IMR-90 (cell line): ENCODE measurements at regions not wholly inside any gene's neighbourhood (a gene's known extent, or its start where the extent isn't known, plus 50 kb on each side); places are given as distances from the start of the nearest gene placed in this dataset.

Experiments
- ATAC-seq: fragments of 200-7000 bp; cut with Tn5 transposase; 2 replicates; pipeline ENCODE4 v1.9.1; 2020; ENCODE audit warnings: low read depth, mild to moderate bottlenecking, moderate library complexity
- BruUV-seq: library from RNA; stranded (reverse); fragments of 400-500 nt; replicated peaks from 2 replicates; lab custom pipeline; 2021; lab: Mats Ljungman, UMichigan
- CTCF ChIA-PET: fragments of 300-600 bp; formaldehyde crosslinking; extraction: SDS; loops from one replicate; lab custom pipeline; 2021; ENCODE audit warnings: antibody characterized with exemption; lab: Yijun Ruan, JAX
- POLR2A ChIA-PET: fragments of 300-600 bp; sonication (Branson Sonifier 250); formaldehyde crosslinking; loops from one replicate; lab custom pipeline; 2022; ENCODE audit warnings: antibody characterized with exemption; ENCODE audit not compliant: unreplicated experiment; lab: Charles Lee
- DNase-seq: peaks from one replicate; pipeline ENCODE4 v3.0.0; 2013
- H2AFZ ChIP-seq: replicated peaks from 2 replicates; pipeline ENCODE3; 2013; ENCODE audit warnings: low read length, mild to moderate bottlenecking; ENCODE audit not compliant: poor library complexity
- H2AK5ac ChIP-seq: 2 replicates; pipeline ENCODE4 v1.6.1; 2013; ENCODE audit warnings: low read depth, low read length, inconsistent platforms
- H2AK9ac ChIP-seq: replicated peaks from 2 replicates; pipeline ENCODE3; 2013; ENCODE audit warnings: mild to moderate bottlenecking, low read depth, low read length, moderate library complexity; ENCODE audit not compliant: poor library complexity
- H2BK120ac ChIP-seq: 2 replicates; pipeline ENCODE4 v1.6.1; 2013; ENCODE audit warnings: low read depth, low read length, inconsistent platforms
- H2BK15ac ChIP-seq: 3 replicates; pipeline ENCODE4 v1.6.1; 2013; ENCODE audit warnings: low read depth, low read length, inconsistent platforms
- H2BK20ac ChIP-seq: 2 replicates; pipeline ENCODE4 v1.6.1; 2013; ENCODE audit warnings: low read depth, mild to moderate bottlenecking, inconsistent platforms, low read length, moderate library complexity
- H2BK5ac ChIP-seq: 2 replicates; pipeline ENCODE4 v1.6.1; 2013; ENCODE audit warnings: mild to moderate bottlenecking, low read depth, low read length, inconsistent platforms; ENCODE audit not compliant: poor library complexity, severe bottlenecking
- H3K14ac ChIP-seq: replicated peaks from 2 replicates; pipeline ENCODE4 v1.6.1; 2013; ENCODE audit warnings: low read depth, low read length, inconsistent platforms
- H3K18ac ChIP-seq: 2 replicates; pipeline ENCODE4 v1.6.1; 2013; ENCODE audit warnings: low read depth, low read length, control low read depth
- H3K23ac ChIP-seq: 2 replicates; pipeline ENCODE4 v1.6.1; 2013; ENCODE audit warnings: low read depth, low read length, inconsistent platforms
- H3K27ac ChIP-seq: 2 replicates; pipeline ENCODE4 v1.5.1; 2013; ENCODE audit warnings: mild to moderate bottlenecking, control low read depth, low read length; ENCODE audit not compliant: insufficient read depth
- H3K27me3 ChIP-seq: 2 replicates; pipeline ENCODE4 v1.6.1; 2013; ENCODE audit warnings: low read length; ENCODE audit not compliant: control insufficient read depth, insufficient read depth
- H3K36me3 ChIP-seq: 2 replicates; pipeline ENCODE4 v1.6.1; 2013; ENCODE audit warnings: low read length, mixed read lengths; ENCODE audit not compliant: control insufficient read depth, insufficient read depth
- H3K4ac ChIP-seq: 2 replicates; pipeline ENCODE4 v1.6.1; 2013; ENCODE audit warnings: low read depth, low read length, inconsistent platforms
- H3K4me1 ChIP-seq: 2 replicates; pipeline ENCODE4 v1.6.1; 2013; ENCODE audit warnings: low read length, mixed read lengths; ENCODE audit not compliant: control insufficient read depth, insufficient read depth
- H3K4me2 ChIP-seq: 2 replicates; pipeline ENCODE4 v1.6.1; 2013; ENCODE audit warnings: low read depth, mild to moderate bottlenecking, control low read depth, low read length, moderate library complexity
- H3K4me3 ChIP-seq: 2 replicates; pipeline ENCODE4 v1.5.1; 2013; ENCODE audit warnings: low read depth, mild to moderate bottlenecking, control low read depth, low read length, moderate library complexity; ENCODE audit not compliant: insufficient read depth
- H3K56ac ChIP-seq: 2 replicates; pipeline ENCODE4 v1.6.1; 2013; ENCODE audit warnings: low read length, inconsistent platforms; ENCODE audit not compliant: insufficient read depth; ENCODE audit errors: extremely low read depth
- H3K79me1 ChIP-seq, 2 experiments: 2 replicates each; pipeline ENCODE4 v1.6.1; 2013; ENCODE audit warnings: low read length in 2 of 2, inconsistent platforms in 1 of 2, low read depth in 1 of 2
- H3K9ac ChIP-seq: 2 replicates; pipeline ENCODE4 v1.6.1; 2013; ENCODE audit warnings: low read depth, low read length, control low read depth
- H3K9me1 ChIP-seq: 2 replicates; pipeline ENCODE4 v1.6.1; 2013; ENCODE audit warnings: low read length, inconsistent platforms; ENCODE audit not compliant: insufficient read depth
- H3K9me3 ChIP-seq: 2 replicates; pipeline ENCODE4 v1.6.1; 2013; ENCODE audit warnings: low read length; ENCODE audit not compliant: control insufficient read depth, insufficient read depth
- H4K20me1 ChIP-seq: 2 replicates; pipeline ENCODE4 v1.6.1; 2013; ENCODE audit warnings: low read length, inconsistent platforms; ENCODE audit not compliant: insufficient read depth
- H4K5ac ChIP-seq: 2 replicates; pipeline ENCODE4 v1.6.1; 2013; ENCODE audit warnings: mild to moderate bottlenecking, low read depth, low read length, control low read depth
- H4K8ac ChIP-seq, 2 experiments: 2 replicates each; pipeline ENCODE4 v1.6.1; 2013; ENCODE audit warnings: low read depth in 2 of 2, low read length in 2 of 2, control low read depth in 1 of 2, inconsistent platforms in 1 of 2
- H4K91ac ChIP-seq: 2 replicates; pipeline ENCODE4 v1.6.1; 2013; ENCODE audit warnings: low read depth, low read length, inconsistent platforms; ENCODE audit not compliant: insufficient read depth
- BHLHE40 ChIP-seq: fragments of 150-350 bp; IDR thresholded peaks from 2 replicates; pipeline ENCODE4 v1.6.1; 2016; ENCODE audit warnings: mild to moderate bottlenecking, low read depth, low read length
- CEBPB ChIP-seq: IDR thresholded peaks from 2 replicates; pipeline ENCODE4 v1.6.1; 2012; ENCODE audit warnings: low read depth, low read length, improper control_type of control experiment
- CHD1 ChIP-seq: IDR thresholded peaks from 2 replicates; pipeline ENCODE4 v1.6.1; 2012; ENCODE audit warnings: low read depth, low read length, improper control_type of control experiment
- CTCF ChIP-seq: conservative IDR thresholded peaks from 2 replicates; pipeline ENCODE4 v1.5.1; 2012; ENCODE audit warnings: mild to moderate bottlenecking, low read depth, low read length, improper control_type of control experiment
- ELK1 ChIP-seq: fragments of 150-350 bp; IDR thresholded peaks from 2 replicates; pipeline ENCODE4 v1.6.1; 2016; ENCODE audit warnings: low read depth, mild to moderate bottlenecking, low read length, moderate library complexity, borderline replicate concordance
- FOS ChIP-seq: fragments of 150-350 bp; IDR thresholded peaks from 2 replicates; pipeline ENCODE4 v1.6.1; 2016; ENCODE audit warnings: low read depth, low read length
- MAFK ChIP-seq: IDR thresholded peaks from 2 replicates; pipeline ENCODE4 v1.6.1; 2012; ENCODE audit warnings: low read depth, low read length, improper control_type of control experiment
- MAZ ChIP-seq: IDR thresholded peaks from 2 replicates; pipeline ENCODE4 v1.6.1; 2012; ENCODE audit warnings: low read depth, mild to moderate bottlenecking, low read length, improper control_type of control experiment, moderate library complexity, borderline replicate concordance
- MXI1 ChIP-seq: IDR thresholded peaks from 2 replicates; pipeline ENCODE4 v1.6.1; 2012; ENCODE audit warnings: low read depth, mild to moderate bottlenecking, low read length, moderate library complexity, borderline replicate concordance
- NFE2L2 ChIP-seq: fragments of 150-350 bp; IDR thresholded peaks from 2 replicates; pipeline ENCODE4 v1.6.1; 2016; ENCODE audit warnings: low read depth, mild to moderate bottlenecking, low read length
- POLR2A ChIP-seq: IDR thresholded peaks from 2 replicates; pipeline ENCODE4 v1.6.1; 2012; ENCODE audit warnings: mild to moderate bottlenecking, low read depth, low read length
- RAD21 ChIP-seq: IDR thresholded peaks from 2 replicates; pipeline ENCODE4 v1.6.1; 2012; ENCODE audit warnings: low read length, improper control_type of control experiment
- RCOR1 ChIP-seq: IDR thresholded peaks from 2 replicates; pipeline ENCODE4 v1.6.1; 2012; ENCODE audit warnings: mild to moderate bottlenecking, low read length, improper control_type of control experiment; ENCODE audit not compliant: insufficient replicate concordance
- RFX5 ChIP-seq: IDR thresholded peaks from 2 replicates; pipeline ENCODE4 v1.8.0; 2012; ENCODE audit warnings: low read depth, mild to moderate bottlenecking, low read length, moderate library complexity
- SMC3 ChIP-seq: fragments of 150-350 bp; IDR thresholded peaks from 2 replicates; pipeline ENCODE4 v1.6.1; 2016; ENCODE audit warnings: low read depth, mild to moderate bottlenecking, antibody characterized with exemption, low read length, moderate library complexity
- WGBS, 2 experiments: methylation state at CpG; one replicate each; pipeline versions ENCODE4 v1.1.5 to v1.1.7; 2013; ENCODE audit warnings: missing lambda C conversion rate in 2 of 2; ENCODE audit not compliant: insufficient read length in 1 of 2; ENCODE audit errors: extremely low coverage in 2 of 2; 5-methylcytosine and 5-hydroxymethylcytosine counted together
- dilution Hi-C: fragments of 300-500 bp; cut with HindIII; formaldehyde crosslinking; loops from one replicate; pipeline ENCODE4 v1.14.3; 2018; ENCODE audit warnings: low sequenced_read_pairs; ENCODE audit not compliant: unreplicated experiment
- in situ Hi-C: fragments of 300-500 bp; cut with MboI; formaldehyde crosslinking; loops from 3 replicates; pipeline ENCODE4 v1.14.3; 2019; ENCODE audit warnings: low sequenced_read_pairs, inconsistent platforms, mixed read lengths
- intact Hi-C: fragments of 100-400 bp; cut with micrococcal nuclease; formaldehyde crosslinking; loops from 2 replicates; pipeline ENCODE4 v1.10.0; 2022

GRCh38 chr13:38421590-38422560 lies 72.2 kb downstream of the UFM1 start:
- CTCF ChIA-PET, result no interaction called here
- TF ChIP-seq MAZ, result no peak
- TF ChIP-seq NFE2L2, result no peak
- no peak for TF ChIP-seq CTCF
- no peak for TF ChIP-seq CEBPB
- TF ChIP-seq ELK1, result no peak
- no peak for TF ChIP-seq RAD21
- TF ChIP-seq FOS, result no peak
- no peak for TF ChIP-seq MXI1
- TF ChIP-seq MAFK, result no peak
- no peak for TF ChIP-seq CHD1
- no peak for TF ChIP-seq POLR2A
- no peak for TF ChIP-seq SMC3
- no peak for TF ChIP-seq BHLHE40
- TF ChIP-seq RFX5, result no peak
- no peak for TF ChIP-seq RCOR1

More at GRCh38 chr13:38421590-38422560, 72.2 kb downstream of the UFM1 start:
- H3K23ac ChIP-seq, result no peak overlapping the region
- H3K9ac ChIP-seq, result no peak overlapping the region
- no peak overlapping the region for H2BK15ac ChIP-seq
- POLR2A ChIA-PET, result no interaction called here
- H3K4ac ChIP-seq, result no peak overlapping the region
- no TSS peak for BruUV-seq
- no CpG with 5 or more reads among the region's 5 CpGs for WGBS, 2 experiments
- no peak overlapping the region for H3K14ac ChIP-seq
- H3K27ac ChIP-seq, result no peak overlapping the region
- H3K18ac ChIP-seq, result no peak overlapping the region
- H4K91ac ChIP-seq, result no peak overlapping the region
- H2AK5ac ChIP-seq, result no peak overlapping the region
- no peaks in the 10 kb centered on the region for H3K9me3 ChIP-seq
- no peak overlapping the region for H3K56ac ChIP-seq
- dilution Hi-C loops, result no loop called here
- no peaks in the 10 kb centered on the region for H3K79me1 ChIP-seq
- no peak overlapping the region for H2AFZ ChIP-seq
- H3K4me3 ChIP-seq, result no peak overlapping the region
- peak; percentile 1 for DNase-seq
- no peak overlapping the region for H2BK20ac ChIP-seq
- ATAC-seq, result no peak
- no peaks in the 10 kb centered on the region for H4K20me1 ChIP-seq
- no peaks in the 10 kb centered on the region for H3K9me1 ChIP-seq
- H3K4me1 ChIP-seq, result no peaks in the 10 kb centered on the region
- no peak overlapping the region for H4K8ac ChIP-seq
- H3K27me3 ChIP-seq, result no peaks in the 10 kb centered on the region
- no peak overlapping the region for H4K5ac ChIP-seq
- H2AK9ac ChIP-seq, result no peak overlapping the region
- no peak overlapping the region for H2BK5ac ChIP-seq
- in situ Hi-C loops, result no loop called here
- intact Hi-C loops, result no loop called here
- H3K4me2 ChIP-seq, result no peak overlapping the region
- no peaks in the 10 kb centered on the region for H3K36me3 ChIP-seq
- H2BK120ac ChIP-seq, result no peak overlapping the region
